Endodermal cell (in vitro differentiated cells): ENCODE measurements at regions not wholly inside any gene's neighbourhood (a gene's known extent, or its start where the extent isn't known, plus 50 kb on each side); places are given as distances from the start of the nearest gene placed in this dataset.

ENCODE experiments used
- DNase-seq: peaks from one replicate; pipeline ENCODE4 v3.0.0-alpha.2; 2017
- H3K27ac ChIP-seq: 2 replicates; pipeline ENCODE4 v1.5.1; 2013; ENCODE audit warnings: mild to moderate bottlenecking, low read depth, low read length, moderate library complexity
- H3K27me3 ChIP-seq: 2 replicates; pipeline ENCODE4 v1.6.1; 2013; ENCODE audit warnings: mild to moderate bottlenecking, low read length, moderate library complexity; ENCODE audit not compliant: insufficient read depth, control insufficient read depth, poor library complexity, severe bottlenecking
- H3K36me3 ChIP-seq: 2 replicates; pipeline ENCODE4 v1.7.0; 2013; ENCODE audit warnings: mild to moderate bottlenecking, low read length, moderate library complexity; ENCODE audit not compliant: control insufficient read depth, insufficient read depth
- H3K4me1 ChIP-seq: one replicate; pipeline ENCODE4 v1.7.0; 2013; ENCODE audit warnings: low read length; ENCODE audit not compliant: control insufficient read depth, insufficient read depth
- H3K4me3 ChIP-seq: 2 replicates; pipeline ENCODE4 v1.5.1; 2013; ENCODE audit warnings: mild to moderate bottlenecking, low read length, moderate library complexity
- H3K9ac ChIP-seq: 2 replicates; pipeline ENCODE4 v1.6.1; 2013; ENCODE audit warnings: mild to moderate bottlenecking, low read length, moderate library complexity; ENCODE audit not compliant: poor library complexity, severe bottlenecking; ENCODE audit errors: extremely low read depth
- H3K9me3 ChIP-seq: 2 replicates; pipeline ENCODE4 v1.6.1; 2013; ENCODE audit warnings: mild to moderate bottlenecking, low read length, moderate library complexity; ENCODE audit not compliant: control insufficient read depth
- H3K27ac Mint-ChIP-seq: 2 replicates; pipeline ENCODE4 v1.8.0; 2020; ENCODE audit warnings: mixed read lengths
- H3K27me3 Mint-ChIP-seq: 2 replicates; pipeline ENCODE4 v1.8.0; 2021; ENCODE audit warnings: mild to moderate bottlenecking, mixed read lengths; ENCODE audit not compliant: insufficient read depth
- H3K36me3 Mint-ChIP-seq: 2 replicates; pipeline ENCODE4 v1.8.0; 2020; ENCODE audit warnings: low read depth, mixed read lengths
- H3K4me1 Mint-ChIP-seq: 2 replicates; pipeline ENCODE4 v1.8.0; 2020; ENCODE audit warnings: mixed read lengths
- H3K4me3 Mint-ChIP-seq: 2 replicates; pipeline ENCODE4 v1.8.0; 2020; ENCODE audit warnings: mild to moderate bottlenecking, moderate library complexity, mixed read lengths
- H3K9me3 Mint-ChIP-seq: 2 replicates; pipeline ENCODE4 v1.8.0; 2020; ENCODE audit warnings: mild to moderate bottlenecking, mixed read lengths
- WGBS, 2 experiments: methylation state at CpG; one replicate each; pipeline versions ENCODE4 v1.1.5 to v1.1.7; 2013; ENCODE audit warnings: missing lambda C conversion rate in 2 of 2, mixed read lengths in 1 of 2; ENCODE audit not compliant: insufficient coverage in 1 of 2, insufficient read length in 1 of 2; 5-methylcytosine and 5-hydroxymethylcytosine counted together
- TF ChIP-seq, protein P1 (sequence below): fragments of 200-600 bp; sonication (generic); conservative IDR thresholded peaks from 2 replicates; pipeline ENCODE4 v1.5.0; 2021; ENCODE audit warnings: antibody characterized with exemption, mild to moderate bottlenecking

DNA sequence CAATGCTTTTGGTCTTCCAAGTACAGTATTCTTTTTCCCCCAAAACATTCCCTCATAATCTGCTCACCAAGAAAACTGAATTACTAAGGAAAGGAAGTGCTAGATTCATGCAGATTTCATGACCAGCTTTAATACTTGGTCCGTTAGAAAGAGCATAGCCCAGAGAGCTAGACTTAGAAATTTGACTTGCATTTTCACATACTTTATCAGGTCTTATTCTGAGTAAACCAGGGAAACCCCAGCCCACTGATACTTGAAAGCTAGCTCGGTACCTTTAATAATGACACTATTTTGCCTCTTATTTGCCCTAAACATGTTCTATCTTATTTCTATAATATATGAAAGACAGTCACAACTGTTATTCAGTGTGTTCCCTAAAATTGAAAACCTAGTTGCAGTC lies 204.5 kb downstream of the TTLL7 start:
- TF ChIP-seq, protein P1, sequence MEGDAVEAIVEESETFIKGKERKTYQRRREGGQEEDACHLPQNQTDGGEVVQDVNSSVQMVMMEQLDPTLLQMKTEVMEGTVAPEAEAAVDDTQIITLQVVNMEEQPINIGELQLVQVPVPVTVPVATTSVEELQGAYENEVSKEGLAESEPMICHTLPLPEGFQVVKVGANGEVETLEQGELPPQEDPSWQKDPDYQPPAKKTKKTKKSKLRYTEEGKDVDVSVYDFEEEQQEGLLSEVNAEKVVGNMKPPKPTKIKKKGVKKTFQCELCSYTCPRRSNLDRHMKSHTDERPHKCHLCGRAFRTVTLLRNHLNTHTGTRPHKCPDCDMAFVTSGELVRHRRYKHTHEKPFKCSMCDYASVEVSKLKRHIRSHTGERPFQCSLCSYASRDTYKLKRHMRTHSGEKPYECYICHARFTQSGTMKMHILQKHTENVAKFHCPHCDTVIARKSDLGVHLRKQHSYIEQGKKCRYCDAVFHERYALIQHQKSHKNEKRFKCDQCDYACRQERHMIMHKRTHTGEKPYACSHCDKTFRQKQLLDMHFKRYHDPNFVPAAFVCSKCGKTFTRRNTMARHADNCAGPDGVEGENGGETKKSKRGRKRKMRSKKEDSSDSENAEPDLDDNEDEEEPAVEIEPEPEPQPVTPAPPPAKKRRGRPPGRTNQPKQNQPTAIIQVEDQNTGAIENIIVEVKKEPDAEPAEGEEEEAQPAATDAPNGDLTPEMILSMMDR = no peak
- WGBS, 2 experiments = 88 to 100% methylated on average over 1 to 2 of the region's 2 CpGs

DNA sequence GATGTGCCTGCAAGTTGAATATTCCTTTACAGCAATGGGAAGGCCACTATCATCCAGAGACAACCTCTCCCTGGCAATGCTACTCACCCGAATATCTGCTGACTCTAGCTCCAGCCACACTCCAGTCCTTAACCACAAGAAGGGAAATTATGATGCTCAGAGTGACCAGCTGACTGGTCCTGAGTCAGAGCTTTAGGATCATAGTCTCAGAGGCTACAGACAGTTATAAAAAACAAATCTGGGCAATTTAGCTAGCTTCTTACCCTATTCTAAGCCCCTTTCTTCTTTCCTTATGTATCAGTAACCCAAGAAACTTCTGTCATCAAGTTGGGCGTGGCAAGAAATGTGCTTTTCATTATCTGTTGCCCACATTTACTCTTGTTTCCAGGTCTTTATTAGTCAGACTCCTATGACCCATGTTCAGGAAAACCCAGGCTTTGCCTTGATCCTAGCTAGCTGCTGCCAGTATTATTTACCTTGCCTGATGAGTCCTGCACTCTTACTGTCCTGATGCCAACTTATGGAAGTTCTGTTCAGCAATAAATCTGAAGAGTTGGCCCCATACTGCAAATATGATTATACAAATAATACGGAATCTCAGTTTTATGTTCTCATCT lies 207.0 kb downstream of the TTLL7 start:
- H3K9me3 Mint-ChIP-seq = no peaks in the 10 kb centered on the region
- no peak overlapping the region for H3K9ac ChIP-seq
- no peak overlapping the region for H3K27ac ChIP-seq
- WGBS, 2 experiments = 88 to 100% methylated on average over 1 to 3 of the region's 3 CpGs
- peaks cover 31% of the 10 kb centered on the region for H3K4me1 Mint-ChIP-seq
- H3K27me3 Mint-ChIP-seq = peaks cover 2% of the 10 kb centered on the region
- no peak overlapping the region for H3K4me3 Mint-ChIP-seq
- no peak for DNase-seq
- H3K4me1 ChIP-seq = peaks cover 7% of the 10 kb centered on the region
- no peaks in the 10 kb centered on the region for H3K36me3 Mint-ChIP-seq
- TF ChIP-seq, protein P1 = no peak
- no peaks in the 10 kb centered on the region for H3K9me3 ChIP-seq
- no peaks in the 10 kb centered on the region for H3K36me3 ChIP-seq
- H3K27me3 ChIP-seq = no peaks in the 10 kb centered on the region
- no peak overlapping the region for H3K4me3 ChIP-seq
- no peak overlapping the region for H3K27ac Mint-ChIP-seq

More for the DNA sequence above, 204.5 kb downstream of the TTLL7 start:
- Mint-ChIP-seq H3K4me3 (no peak overlapping the region), H3K9me3 (no peaks in the 10 kb centered on the region), H3K36me3 (no peaks in the 10 kb centered on the region), H3K4me1 (peaks cover 26% of the 10 kb centered on the region), H3K27ac (no peak overlapping the region), H3K27me3 (peaks cover 2% of the 10 kb centered on the region)
- Histone ChIP-seq H3K9me3 (no peaks in the 10 kb centered on the region), H3K4me3 (no peak overlapping the region), H3K9ac (no peak overlapping the region), H3K36me3 (no peaks in the 10 kb centered on the region), H3K4me1 (peaks cover 5% of the 10 kb centered on the region), H3K27ac (no peak overlapping the region), H3K27me3 (no peaks in the 10 kb centered on the region)
- DNase-seq = no peak

DNA sequence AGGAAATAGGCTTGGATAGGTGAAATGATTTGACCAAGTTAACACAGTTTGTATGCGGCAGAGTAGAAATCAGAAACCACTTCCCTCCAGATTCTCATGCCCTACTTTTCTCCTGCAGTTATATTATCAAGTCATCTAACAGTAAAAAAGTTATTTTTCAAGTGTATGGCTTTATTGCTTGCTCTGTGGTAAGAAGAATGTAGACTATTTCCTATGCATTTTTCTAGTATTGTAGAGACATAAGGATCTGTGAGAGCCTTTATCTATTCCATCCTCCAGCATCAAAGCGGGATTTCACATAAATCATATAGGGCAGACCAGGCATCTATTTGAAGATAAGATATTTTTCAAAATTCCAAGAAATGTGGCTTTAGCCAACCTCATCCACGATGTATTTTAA lies 208.5 kb downstream of the TTLL7 start:
- Mint-ChIP-seq H3K4me3 (no peak overlapping the region), H3K27me3 (peaks cover 2% of the 10 kb centered on the region), H3K36me3 (no peaks in the 10 kb centered on the region), H3K4me1 (peaks cover 28% of the 10 kb centered on the region), H3K9me3 (peaks cover 4% of the 10 kb centered on the region), H3K27ac (no peak overlapping the region)
- H3K36me3 ChIP-seq = no peaks in the 10 kb centered on the region
- peaks cover 7% of the 10 kb centered on the region for H3K4me1 ChIP-seq
- H3K4me3 ChIP-seq = no peak overlapping the region
- no peaks in the 10 kb centered on the region for H3K27me3 ChIP-seq
- DNase-seq = no peak
- 90 to 100% methylated on average over 1 to 3 of the region's 3 CpGs for WGBS, 2 experiments
- no peak overlapping the region for H3K9ac ChIP-seq
- no peak overlapping the region for H3K27ac ChIP-seq
- TF ChIP-seq, protein P1 = no peak
- H3K9me3 ChIP-seq = peaks cover 13% of the 10 kb centered on the region
